ENCODE measurements at regions not wholly inside any gene's neighbourhood (a gene's known extent, or its start where the extent isn't known, plus 50 kb on each side); places are given as distances from the start of the nearest gene placed in this dataset.
"Not testable (repeated sequence)": the region's sequence is repeated elsewhere in the genome, so short reads cannot be mapped to it uniquely, and the experiment has no call there.

DNA sequence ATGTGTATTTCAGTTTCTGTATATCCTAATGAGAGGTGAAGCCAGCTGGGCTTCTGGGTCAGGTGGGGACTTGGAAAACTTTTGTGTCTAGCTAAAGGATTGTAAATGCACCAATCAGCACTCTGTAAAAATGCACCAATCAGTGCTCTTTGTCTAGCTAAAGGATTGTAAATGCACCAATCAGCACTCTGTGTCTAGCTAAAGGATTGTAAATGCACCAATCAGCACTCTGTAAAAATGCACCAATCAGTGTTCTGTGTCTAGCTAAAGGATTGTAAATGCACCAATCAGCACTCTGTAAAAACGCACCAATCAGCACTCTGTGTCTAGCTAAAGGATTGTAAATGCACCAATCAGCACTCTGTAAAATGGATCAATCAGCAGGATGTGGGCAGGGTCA, 379.4 kb downstream of the OMA1 start:
- H3K9ac ChIP-seq (ENCODE audit: low read depth, low read length); H3K36me3 ChIP-seq (ENCODE audit: control insufficient read depth, insufficient read depth, low read length); H3K4me3 ChIP-seq (ENCODE audit: low read depth, low read length); H3K9me3 ChIP-seq (ENCODE audit: control insufficient read depth, insufficient read depth, low read length); H3K27me3 ChIP-seq (ENCODE audit: control insufficient read depth, insufficient read depth, low read length): not testable (repeated sequence)
- peaks cover 13% of the 10 kb centered on the region for H3K4me1 ChIP-seq (ENCODE audit: control insufficient read depth, insufficient read depth, low read length)

DNA sequence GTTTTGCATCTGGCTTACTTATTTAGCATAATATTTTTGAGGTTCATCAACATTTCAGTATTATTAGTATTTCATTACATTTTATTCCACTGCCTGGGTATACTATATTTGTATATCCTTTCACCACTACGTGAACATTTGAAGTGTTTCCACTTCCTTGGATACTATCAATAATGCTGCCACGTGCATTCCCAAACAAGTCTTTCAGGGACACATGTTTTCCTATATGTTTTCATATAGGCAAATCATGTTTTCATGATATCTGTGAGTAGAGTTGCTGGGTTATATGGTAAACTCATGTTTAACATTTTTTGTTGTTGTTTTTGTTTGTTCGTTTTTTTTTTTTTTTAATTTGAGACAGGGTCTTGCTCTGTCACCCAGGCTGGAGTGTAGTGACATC, 380.1 kb downstream of the OMA1 start:
- Histone ChIP-seq H3K36me3 (ENCODE audit: control insufficient read depth, insufficient read depth, low read length) (no peaks in the 10 kb centered on the region), H3K4me1 (ENCODE audit: control insufficient read depth, insufficient read depth, low read length) (peaks cover 13% of the 10 kb centered on the region), H3K9ac (ENCODE audit: low read depth, low read length) (no peak overlapping the region), H3K27me3 (ENCODE audit: control insufficient read depth, insufficient read depth, low read length) (no peaks in the 10 kb centered on the region), H3K9me3 (ENCODE audit: control insufficient read depth, insufficient read depth, low read length) (no peaks in the 10 kb centered on the region), H3K4me3 (ENCODE audit: low read depth, low read length) (no peak overlapping the region)

DNA sequence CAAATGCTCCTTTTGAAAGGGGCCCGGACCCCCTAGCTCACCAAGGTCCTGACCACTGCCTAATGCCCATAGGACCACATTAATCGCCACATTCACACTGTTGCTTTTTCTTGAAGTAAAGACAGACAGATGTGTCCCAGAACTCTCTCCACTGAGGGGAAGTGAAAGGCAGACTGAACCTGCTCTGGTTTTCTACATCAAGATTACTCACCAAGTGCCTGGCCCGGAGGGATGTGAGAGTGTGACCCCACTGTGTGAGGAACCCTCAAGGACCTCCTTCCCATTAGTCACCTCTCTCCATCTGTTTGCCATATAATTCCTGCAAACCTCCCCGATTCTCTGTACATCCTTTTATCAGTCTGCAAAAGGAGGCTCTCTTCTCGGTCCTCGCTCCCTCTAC, 381.5 kb downstream of the OMA1 start:
- Histone ChIP-seq H3K27me3 (ENCODE audit: control insufficient read depth, insufficient read depth, low read length) (no peaks in the 10 kb centered on the region), H3K4me3 (ENCODE audit: low read depth, low read length) (no peak overlapping the region), H3K9ac (ENCODE audit: low read depth, low read length) (no peak overlapping the region), H3K4me1 (ENCODE audit: control insufficient read depth, insufficient read depth, low read length) (peaks cover 13% of the 10 kb centered on the region), H3K9me3 (ENCODE audit: control insufficient read depth, insufficient read depth, low read length) (no peaks in the 10 kb centered on the region), H3K36me3 (ENCODE audit: control insufficient read depth, insufficient read depth, low read length) (no peaks in the 10 kb centered on the region)

DNA sequence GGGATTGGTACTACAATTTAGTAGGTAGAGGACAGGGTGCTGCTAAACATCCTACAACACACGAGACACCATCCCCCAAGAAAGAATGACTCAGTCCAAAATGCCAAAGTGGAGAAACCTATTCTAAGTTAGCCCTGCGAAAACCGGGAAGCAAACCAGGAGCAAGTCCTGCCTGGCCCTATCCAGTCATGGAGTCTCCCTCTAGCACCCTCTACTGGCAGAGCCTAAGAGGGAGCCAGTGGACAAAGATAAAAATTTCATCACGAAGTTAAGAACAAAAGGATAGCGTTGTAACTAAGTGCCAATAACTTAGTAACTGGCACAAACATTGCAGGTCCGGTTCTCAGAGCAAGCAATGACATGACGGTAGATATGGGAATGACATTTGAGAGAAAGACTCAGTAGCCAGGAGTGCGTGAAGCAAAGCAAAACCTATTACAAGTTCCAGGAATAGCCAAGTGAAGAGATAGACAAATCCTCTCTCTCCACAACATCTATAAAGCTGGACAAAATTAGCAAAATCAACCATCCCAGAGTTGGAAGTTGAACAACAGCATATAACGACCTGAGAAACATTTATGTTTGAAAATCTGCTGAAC, 383.5 kb downstream of the OMA1 start:
- Histone ChIP-seq H3K36me3 (ENCODE audit: control insufficient read depth, insufficient read depth, low read length) (no peaks in the 10 kb centered on the region), H3K4me1 (ENCODE audit: control insufficient read depth, insufficient read depth, low read length) (peaks cover 5% of the 10 kb centered on the region), H3K27me3 (ENCODE audit: control insufficient read depth, insufficient read depth, low read length) (no peaks in the 10 kb centered on the region), H3K9ac (ENCODE audit: low read depth, low read length) (no peak overlapping the region), H3K9me3 (ENCODE audit: control insufficient read depth, insufficient read depth, low read length) (no peaks in the 10 kb centered on the region), H3K4me3 (ENCODE audit: low read depth, low read length) (no peak overlapping the region)

DNA sequence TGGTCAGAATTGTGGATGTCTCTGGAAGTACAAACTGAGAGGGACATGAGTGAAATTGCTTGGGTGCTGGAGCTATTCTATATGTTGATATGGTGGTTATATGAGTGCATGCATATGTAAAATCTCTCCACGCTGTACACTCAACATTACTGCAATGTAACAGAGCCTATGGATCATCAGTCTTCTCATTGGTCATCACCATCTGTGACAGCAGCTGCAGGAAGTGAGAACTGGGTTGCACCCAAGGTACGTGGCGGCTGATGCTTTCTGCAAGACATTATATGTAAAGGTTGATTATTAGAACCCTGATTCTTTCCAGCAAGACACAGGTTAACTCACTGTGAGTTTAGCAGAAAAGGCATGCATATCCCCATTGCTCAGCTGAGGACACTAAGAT, 387.1 kb downstream of the OMA1 start:
- Histone ChIP-seq H3K9ac (ENCODE audit: low read depth, low read length) (no peak overlapping the region), H3K4me1 (ENCODE audit: control insufficient read depth, insufficient read depth, low read length) (peaks cover 13% of the 10 kb centered on the region), H3K9me3 (ENCODE audit: control insufficient read depth, insufficient read depth, low read length) (no peaks in the 10 kb centered on the region), H3K4me3 (ENCODE audit: low read depth, low read length) (no peak overlapping the region), H3K27me3 (ENCODE audit: control insufficient read depth, insufficient read depth, low read length) (no peaks in the 10 kb centered on the region), H3K36me3 (ENCODE audit: control insufficient read depth, insufficient read depth, low read length) (no peaks in the 10 kb centered on the region)

DNA sequence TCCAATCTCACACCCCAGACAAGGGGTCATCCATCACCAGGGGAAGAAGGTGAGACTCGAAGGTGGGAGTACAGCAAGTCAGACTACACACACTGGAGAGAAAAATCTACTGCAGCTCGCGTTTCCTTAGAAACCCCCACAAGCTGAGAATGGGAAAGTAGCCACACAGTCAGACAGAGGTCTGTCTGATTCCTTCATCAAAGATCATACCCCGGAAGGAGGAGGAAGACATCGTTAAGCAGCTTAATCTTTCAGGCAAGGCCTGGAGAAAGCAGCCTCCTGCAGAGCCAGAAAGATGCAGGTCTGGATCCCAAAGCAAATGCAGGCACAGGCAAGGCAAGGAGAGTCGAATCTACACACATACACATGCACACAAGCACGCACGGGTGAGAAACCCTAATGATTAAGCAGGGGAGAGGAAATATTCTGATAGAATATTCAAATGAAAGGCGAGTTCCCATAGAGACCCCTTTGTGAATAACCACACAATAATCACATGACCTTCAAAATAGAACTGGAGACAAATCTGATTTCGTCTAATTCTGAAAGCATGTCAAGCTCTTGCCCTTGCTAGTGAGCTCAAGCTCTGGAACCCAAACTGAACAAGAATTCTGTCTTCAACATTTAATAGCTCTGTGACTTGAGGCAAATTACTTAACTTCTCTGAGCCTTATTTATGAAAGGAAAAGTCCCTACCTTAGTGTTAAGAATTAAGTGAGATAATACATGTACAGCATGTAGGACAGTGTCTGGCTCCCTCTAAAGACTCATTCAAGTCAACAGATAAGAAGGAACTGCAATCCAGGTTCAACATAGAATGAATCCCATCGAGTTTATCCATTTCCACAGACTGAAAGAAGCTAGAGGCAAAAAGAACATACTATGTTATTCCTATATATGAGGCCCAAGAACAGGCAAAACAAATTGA, 387.8 kb downstream of the OMA1 start:
- Histone ChIP-seq H3K9ac (ENCODE audit: low read depth, low read length) (no peak overlapping the region), H3K27me3 (ENCODE audit: control insufficient read depth, insufficient read depth, low read length) (no peaks in the 10 kb centered on the region), H3K36me3 (ENCODE audit: control insufficient read depth, insufficient read depth, low read length) (no peaks in the 10 kb centered on the region), H3K4me1 (ENCODE audit: control insufficient read depth, insufficient read depth, low read length) (peaks cover 13% of the 10 kb centered on the region), H3K4me3 (ENCODE audit: low read depth, low read length) (no peak overlapping the region), H3K9me3 (ENCODE audit: control insufficient read depth, insufficient read depth, low read length) (no peaks in the 10 kb centered on the region)

DNA sequence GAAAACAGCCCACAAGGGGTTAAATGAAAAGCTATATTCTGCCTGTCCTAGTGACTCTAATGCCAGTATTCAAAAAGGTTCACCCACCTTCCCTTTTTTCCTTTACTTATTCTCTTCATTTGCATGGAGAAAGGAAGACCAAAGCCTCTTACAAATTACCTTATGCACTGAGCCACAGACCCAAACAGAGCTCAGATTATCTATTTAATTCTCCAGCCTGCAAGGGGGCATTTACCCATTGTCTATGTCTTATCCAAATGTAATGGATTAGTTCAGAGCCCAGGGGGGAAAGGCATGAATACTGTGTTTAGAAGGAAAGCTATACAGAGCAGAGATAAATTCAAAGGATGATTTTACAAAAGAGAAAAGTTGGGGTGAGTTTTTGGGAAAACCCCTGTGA, 388.5 kb downstream of the OMA1 start:
- Histone ChIP-seq H3K27me3 (ENCODE audit: control insufficient read depth, insufficient read depth, low read length) (no peaks in the 10 kb centered on the region), H3K4me3 (ENCODE audit: low read depth, low read length) (no peak overlapping the region), H3K9me3 (ENCODE audit: control insufficient read depth, insufficient read depth, low read length) (no peaks in the 10 kb centered on the region), H3K36me3 (ENCODE audit: control insufficient read depth, insufficient read depth, low read length) (no peaks in the 10 kb centered on the region), H3K4me1 (ENCODE audit: control insufficient read depth, insufficient read depth, low read length) (peaks cover 13% of the 10 kb centered on the region), H3K9ac (ENCODE audit: low read depth, low read length) (no peak overlapping the region)

DNA sequence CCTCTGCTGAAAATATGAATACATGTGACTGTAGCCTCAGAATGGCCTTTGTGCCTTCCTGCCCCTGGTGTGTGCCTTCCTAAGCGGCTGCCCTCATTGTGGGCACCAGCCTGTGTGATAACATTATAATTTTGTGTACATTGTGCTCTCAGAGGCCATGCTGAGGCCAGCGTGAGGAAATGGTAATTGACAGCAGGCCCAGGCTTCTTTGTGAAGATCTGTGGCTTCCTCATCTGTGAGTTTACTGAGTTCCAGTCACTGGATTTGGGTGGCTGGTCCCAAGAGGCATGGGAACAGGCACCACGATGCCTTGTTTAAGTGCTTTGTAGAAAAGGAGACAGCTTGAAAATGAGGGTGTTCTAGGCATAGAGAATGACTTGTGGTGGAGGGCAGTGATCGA, 389.3 kb downstream of the OMA1 start:
- H3K36me3 ChIP-seq (ENCODE audit: control insufficient read depth, insufficient read depth, low read length), result no peaks in the 10 kb centered on the region
- no peak overlapping the region for H3K9ac ChIP-seq (ENCODE audit: low read depth, low read length)
- no peak overlapping the region for H3K4me3 ChIP-seq (ENCODE audit: low read depth, low read length)
- H3K9me3 ChIP-seq (ENCODE audit: control insufficient read depth, insufficient read depth, low read length), result no peaks in the 10 kb centered on the region
- H3K27me3 ChIP-seq (ENCODE audit: control insufficient read depth, insufficient read depth, low read length), result no peaks in the 10 kb centered on the region
- H3K4me1 ChIP-seq (ENCODE audit: control insufficient read depth, insufficient read depth, low read length), result peaks cover 13% of the 10 kb centered on the region

DNA sequence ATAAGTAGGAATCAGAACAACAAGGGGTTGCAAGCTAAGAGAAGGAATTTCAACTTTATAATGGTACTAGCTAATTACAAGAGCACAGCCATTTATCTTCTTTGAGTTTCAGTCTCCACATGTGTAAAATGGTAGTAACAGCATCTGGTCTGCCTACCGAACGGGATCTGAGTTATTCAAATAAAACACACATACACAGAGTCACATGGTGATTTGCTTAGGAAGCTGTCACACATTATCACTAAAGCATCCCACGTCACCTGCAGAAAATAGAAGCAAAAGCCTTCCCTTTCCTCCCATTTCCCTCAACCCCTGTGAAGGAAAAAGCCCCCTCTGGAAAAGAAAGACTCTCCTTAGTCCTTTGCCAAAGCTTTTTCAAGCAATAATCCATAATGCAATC, 389.7 kb downstream of the OMA1 start:
- no peak overlapping the region for H3K4me3 ChIP-seq (ENCODE audit: low read depth, low read length)
- peaks cover 13% of the 10 kb centered on the region for H3K4me1 ChIP-seq (ENCODE audit: control insufficient read depth, insufficient read depth, low read length)
- no peaks in the 10 kb centered on the region for H3K9me3 ChIP-seq (ENCODE audit: control insufficient read depth, insufficient read depth, low read length)
- H3K27me3 ChIP-seq (ENCODE audit: control insufficient read depth, insufficient read depth, low read length), result no peaks in the 10 kb centered on the region
- H3K9ac ChIP-seq (ENCODE audit: low read depth, low read length), result no peak overlapping the region
- no peaks in the 10 kb centered on the region for H3K36me3 ChIP-seq (ENCODE audit: control insufficient read depth, insufficient read depth, low read length)

DNA sequence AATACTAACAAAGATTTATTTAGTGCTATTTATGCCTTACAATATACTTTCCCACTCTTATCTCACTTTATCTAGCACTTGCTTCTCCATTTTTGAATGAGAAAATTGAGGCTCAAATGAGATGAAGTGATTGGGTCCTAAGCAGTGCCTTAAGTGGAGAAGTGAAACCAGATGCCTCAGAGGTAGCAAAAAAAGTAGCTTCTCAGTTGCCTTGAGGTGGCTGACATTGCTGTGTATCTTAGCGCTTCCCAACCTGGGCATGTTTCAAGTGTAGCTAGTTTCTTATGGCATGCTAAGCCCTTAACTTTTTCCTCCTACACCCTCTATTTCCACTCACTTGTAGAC, 390.4 kb downstream of the OMA1 start:
- H3K36me3 ChIP-seq (ENCODE audit: control insufficient read depth, insufficient read depth, low read length), result no peaks in the 10 kb centered on the region
- H3K4me1 ChIP-seq (ENCODE audit: control insufficient read depth, insufficient read depth, low read length), result peaks cover 13% of the 10 kb centered on the region
- H3K4me3 ChIP-seq (ENCODE audit: low read depth, low read length), result no peak overlapping the region
- H3K9me3 ChIP-seq (ENCODE audit: control insufficient read depth, insufficient read depth, low read length), result no peaks in the 10 kb centered on the region
- H3K27me3 ChIP-seq (ENCODE audit: control insufficient read depth, insufficient read depth, low read length), result no peaks in the 10 kb centered on the region
- no peak overlapping the region for H3K9ac ChIP-seq (ENCODE audit: low read depth, low read length)

DNA sequence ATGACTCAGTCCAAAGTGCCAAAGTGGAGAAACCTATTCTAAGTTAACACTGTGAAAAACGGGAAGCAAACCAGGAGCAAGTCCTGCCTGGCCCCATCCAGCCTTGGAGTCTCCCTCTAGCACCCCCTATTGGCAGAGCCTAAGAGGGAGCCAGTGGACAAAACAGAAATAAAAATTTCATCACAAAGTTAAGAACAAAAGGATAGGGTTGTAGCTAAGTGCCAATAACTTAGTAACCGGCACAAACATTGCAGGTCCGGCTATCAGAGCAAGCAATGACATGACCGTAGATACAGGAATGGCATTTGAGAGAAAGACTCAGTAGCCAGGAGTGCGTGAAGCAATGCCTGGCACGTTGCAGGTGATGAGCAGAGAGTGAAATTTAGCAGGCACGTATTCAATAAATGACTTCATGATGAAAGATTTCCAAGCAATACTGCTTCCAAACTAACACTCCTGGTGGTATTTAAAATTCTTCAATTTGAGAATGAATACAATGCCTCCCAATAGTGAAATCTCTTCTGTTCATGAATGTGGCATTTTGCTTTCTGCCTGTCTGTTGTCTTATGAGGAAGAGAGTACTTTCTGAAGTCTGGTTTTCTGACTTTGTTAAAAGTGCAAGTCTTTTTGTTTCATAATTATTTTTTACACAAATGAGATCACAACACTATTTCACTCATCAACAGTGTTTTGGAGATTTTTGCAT, 391.0 kb downstream of the OMA1 start:
- H3K9me3 ChIP-seq (ENCODE audit: control insufficient read depth, insufficient read depth, low read length), result no peaks in the 10 kb centered on the region
- no peak overlapping the region for H3K4me3 ChIP-seq (ENCODE audit: low read depth, low read length)
- H3K4me1 ChIP-seq (ENCODE audit: control insufficient read depth, insufficient read depth, low read length), result peaks cover 13% of the 10 kb centered on the region
- no peaks in the 10 kb centered on the region for H3K36me3 ChIP-seq (ENCODE audit: control insufficient read depth, insufficient read depth, low read length)
- H3K9ac ChIP-seq (ENCODE audit: low read depth, low read length), result no peak overlapping the region
- no peaks in the 10 kb centered on the region for H3K27me3 ChIP-seq (ENCODE audit: control insufficient read depth, insufficient read depth, low read length)

DNA sequence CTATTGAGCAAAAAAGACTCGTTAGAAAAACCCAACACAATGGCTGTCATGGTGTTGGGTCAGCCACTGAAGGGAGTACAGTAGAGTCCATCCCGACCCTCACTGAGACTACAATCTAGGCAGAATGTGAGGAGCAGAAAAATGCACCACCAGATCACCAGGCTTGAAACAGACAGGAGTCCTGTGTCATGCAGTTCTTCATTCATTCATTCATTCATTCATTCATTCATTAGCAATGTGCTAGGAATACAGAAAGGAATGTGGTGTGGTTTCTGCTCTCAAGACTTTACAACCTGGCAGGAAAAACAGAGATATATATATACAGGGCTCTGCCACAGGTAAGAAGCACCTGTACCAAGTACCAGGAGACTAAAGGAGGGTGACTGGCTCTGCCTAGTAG, 392.3 kb downstream of the OMA1 start:
- Histone ChIP-seq H3K9ac (ENCODE audit: low read depth, low read length) (no peak overlapping the region), H3K4me3 (ENCODE audit: low read depth, low read length) (no peak overlapping the region), H3K9me3 (ENCODE audit: control insufficient read depth, insufficient read depth, low read length) (no peaks in the 10 kb centered on the region), H3K27me3 (ENCODE audit: control insufficient read depth, insufficient read depth, low read length) (no peaks in the 10 kb centered on the region), H3K36me3 (ENCODE audit: control insufficient read depth, insufficient read depth, low read length) (no peaks in the 10 kb centered on the region), H3K4me1 (ENCODE audit: control insufficient read depth, insufficient read depth, low read length) (peaks cover 13% of the 10 kb centered on the region)
